ENCODE measurements at regions not wholly inside any gene's neighbourhood (a gene's known extent, or its start where the extent isn't known, plus 50 kb on each side); places are given as distances from the start of the nearest gene placed in this dataset.

DNA sequence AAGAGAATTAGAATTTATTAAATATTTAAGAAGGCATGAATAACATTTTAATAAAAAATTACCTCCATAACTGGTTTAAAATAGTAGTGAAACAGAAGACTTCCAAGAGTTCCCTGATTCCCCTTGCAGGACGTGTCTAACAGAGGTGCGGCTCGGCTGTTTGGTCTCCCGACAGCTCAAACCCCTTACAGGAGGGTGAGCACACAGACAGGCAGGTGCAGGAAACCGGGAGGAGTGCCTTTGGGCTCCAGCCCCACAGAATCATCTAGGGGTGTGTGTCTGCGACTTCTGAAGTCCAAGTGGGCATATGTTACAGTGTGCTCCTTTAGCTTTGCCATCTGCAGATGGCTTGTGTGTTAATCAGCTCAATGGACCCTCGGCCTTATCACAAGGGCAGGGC, 88.1 kb upstream of the CCSER1 start:
- TF ChIP-seq POLR2A (IDR thresholded peaks at IDR 0.05; ENCODE audit: low read depth, low read length): no peak
- no peak for TF ChIP-seq CTCF (conservative IDR thresholded peaks at IDR 0.05; ENCODE audit: low read depth, low read length)
- TF ChIP-seq CHD1 (IDR thresholded peaks at IDR 0.05; ENCODE audit: low read depth, low read length): no peak
- TF ChIP-seq USF2 (IDR thresholded peaks at IDR 0.05; ENCODE audit: low read depth, low read length): no peak
